Activated CD4-positive, alpha-beta T cell treated with anti-CD3 and anti-CD28 coated beads for 4 hours (primary cell): ENCODE measurements at regions not wholly inside any gene's neighbourhood (a gene's known extent, or its start where the extent isn't known, plus 50 kb on each side); places are given as distances from the start of the nearest gene placed in this dataset.
A peak's percentile ranks its signal among the peaks of the same experiment; 100 is the strongest.
"Not testable (repeated sequence)": the region's sequence is repeated elsewhere in the genome, so short reads cannot be mapped to it uniquely, and the experiment has no call there.

Experiments used
- DNase-seq, 2 donors: peaks; one replicate each; pipeline ENCODE4 v3.0.0-alpha.2; 2020

- DNase-seq = peak; percentile 17 to 23
These were observed 53.6 kb upstream of the PLGLB1 start for GRCh38 chr2:87075054-87075790.

- DNase-seq = peak; percentile 49 to 61
These were observed 54.2 kb upstream of the PLGLB1 start for GRCh38 chr2:87075791-87076252.

- peak; percentile 85 to 90 for DNase-seq
These were observed 54.8 kb upstream of the PLGLB1 start for GRCh38 chr2:87076253-87077123.

GRCh38 chr2:87077124-87077446, 55.4 kb upstream of the PLGLB1 start:
- DNase-seq = not testable (repeated sequence)

GRCh38 chr2:87081727-87082126, 60.1 kb upstream of the PLGLB1 start:
- not testable (repeated sequence) for DNase-seq

- not testable (repeated sequence) for DNase-seq
These were observed 66.4 kb upstream of the PLGLB1 start for GRCh38 chr2:87088079-87088478.

GRCh38 chr2:87089401-87089800, 67.8 kb upstream of the PLGLB1 start:
- not testable (repeated sequence) for DNase-seq

- not testable (repeated sequence) for DNase-seq
These were observed 71.6 kb upstream of the PLGLB1 start for GRCh38 chr2:87093252-87093651.

GRCh38 chr2:87093937-87094529, 72.4 kb upstream of the PLGLB1 start:
- DNase-seq = not testable (repeated sequence)

GRCh38 chr2:87095804-87096203, 74.2 kb upstream of the PLGLB1 start:
- not testable (repeated sequence) for DNase-seq

- not testable (repeated sequence) for DNase-seq
These were observed 107.3 kb upstream of the PLGLB1 start for GRCh38 chr2:87128761-87129553.

- not testable (repeated sequence) for DNase-seq
These were observed 110.9 kb upstream of the PLGLB1 start for GRCh38 chr2:87132577-87132976.

- not testable (repeated sequence) for DNase-seq
These were observed 130.3 kb upstream of the PLGLB1 start for GRCh38 chr2:87151835-87152493.

- DNase-seq = not testable (repeated sequence)
These were observed 152.8 kb upstream of the PLGLB1 start for GRCh38 chr2:87174454-87174853.

GRCh38 chr2:87183373-87183772, 161.7 kb upstream of the PLGLB1 start:
- not testable (repeated sequence) for DNase-seq

- not testable (repeated sequence) for DNase-seq
These were observed 162.6 kb upstream of the PLGLB1 start for GRCh38 chr2:87184260-87184659.

- not testable (repeated sequence) for DNase-seq
These were observed 167.6 kb upstream of the PLGLB1 start for GRCh38 chr2:87189214-87189613.

GRCh38 chr2:87193336-87193735, 171.7 kb upstream of the PLGLB1 start:
- DNase-seq = not testable (repeated sequence)

- DNase-seq = not testable (repeated sequence)
These were observed 172.8 kb upstream of the PLGLB1 start for GRCh38 chr2:87194254-87194999.

GRCh38 chr2:87196720-87197388, 175.2 kb upstream of the PLGLB1 start:
- not testable (repeated sequence) for DNase-seq

GRCh38 chr2:87198422-87198821, 176.8 kb upstream of the PLGLB1 start:
- not testable (repeated sequence) for DNase-seq
